HAP-1 (cell line): ENCODE measurements at regions not wholly inside any gene's neighbourhood (a gene's known extent, or its start where the extent isn't known, plus 50 kb on each side); places are given as distances from the start of the nearest gene placed in this dataset.
"Not testable (repeated sequence)": the region's sequence is repeated elsewhere in the genome, so short reads cannot be mapped to it uniquely, and the experiment has no call there.

ENCODE experiments used
- DNase-seq, 2 experiments: peaks; one replicate each; pipeline ENCODE4 v3.0.0-alpha.2; 2016 to 2020; ENCODE audit warnings: low spot score in 2 of 2
- H3K27me3 ChIP-seq: fragments of 250-450 bp; sonication (Bioruptor Pico); 2 replicates; pipeline ENCODE4 v1.5.1; 2020; ENCODE audit warnings: low read depth, mild to moderate bottlenecking, moderate library complexity
- H3K36me3 ChIP-seq: fragments of 250-450 bp; sonication (Bioruptor Pico); replicated peaks from 2 replicates; pipeline ENCODE4 v1.5.1; 2020; ENCODE audit warnings: mild to moderate bottlenecking
- H3K4me1 ChIP-seq: fragments of 250-450 bp; sonication (Bioruptor Pico); 2 replicates; pipeline ENCODE4 v1.5.1; 2020; ENCODE audit warnings: mild to moderate bottlenecking
- H3K4me3 ChIP-seq: fragments of 250-450 bp; sonication (Bioruptor Pico); 2 replicates; pipeline ENCODE4 v1.5.1; 2020; ENCODE audit warnings: mild to moderate bottlenecking, moderate library complexity
- H3K9me3 ChIP-seq: fragments of 250-450 bp; sonication (Bioruptor Pico); 2 replicates; pipeline ENCODE4 v1.5.1; 2020; ENCODE audit warnings: mild to moderate bottlenecking, moderate library complexity
- in situ Hi-C: fragments of 300-500 bp; cut with MboI; formaldehyde crosslinking; loops from 3 replicates; pipeline ENCODE4 v1.14.3; 2020; ENCODE audit warnings: low sequenced_read_pairs, inconsistent platforms, mixed read lengths

GRCh38 chr2:150081775-150082481, 405.5 kb downstream of the RND3 start:
- H3K36me3 ChIP-seq: no peaks in the 10 kb centered on the region
- DNase-seq: no peak
- peaks cover 8% of the 10 kb centered on the region for H3K4me1 ChIP-seq
- in situ Hi-C loops: no loop called here
- H3K9me3 ChIP-seq: no peaks in the 10 kb centered on the region; the same call in 1 of the 2 replicates
- no peak overlapping the region for H3K4me3 ChIP-seq
- H3K27me3 ChIP-seq: no peaks in the 10 kb centered on the region

- H3K9me3 ChIP-seq: no peaks in the 10 kb centered on the region
- peaks cover 12% of the 10 kb centered on the region for H3K4me1 ChIP-seq
- H3K4me3 ChIP-seq: no peak overlapping the region
- in situ Hi-C loops: no loop called here
- H3K36me3 ChIP-seq: no peaks in the 10 kb centered on the region
- DNase-seq: no peak
- H3K27me3 ChIP-seq: no peaks in the 10 kb centered on the region
These were observed 411.2 kb downstream of the RND3 start for GRCh38 chr2:150076281-150076680.

- in situ Hi-C loops: no loop called here
- Histone ChIP-seq H3K4me1 (peaks cover 12% of the 10 kb centered on the region), H3K4me3 (no peak overlapping the region), H3K9me3 (no peaks in the 10 kb centered on the region), H3K27me3 (no peaks in the 10 kb centered on the region), H3K36me3 (no peaks in the 10 kb centered on the region)
- no peak for DNase-seq
These were observed 411.6 kb downstream of the RND3 start for GRCh38 chr2:150075831-150076230.

GRCh38 chr2:150066490-150066889, 421.0 kb downstream of the RND3 start:
- no peaks in the 10 kb centered on the region for H3K36me3 ChIP-seq

GRCh38 chr2:150063931-150064548, 423.4 kb downstream of the RND3 start:
- no peaks in the 10 kb centered on the region for H3K36me3 ChIP-seq
- no peak overlapping the region for H3K4me3 ChIP-seq
- in situ Hi-C loops: no loop called here
- H3K9me3 ChIP-seq: no peaks in the 10 kb centered on the region
- peak; percentile 36 to 63 for DNase-seq
- peaks cover 13% of the 10 kb centered on the region for H3K4me1 ChIP-seq
- no peaks in the 10 kb centered on the region for H3K27me3 ChIP-seq

More at GRCh38 chr2:150066490-150066889, 421.0 kb downstream of the RND3 start:
- Histone ChIP-seq H3K4me3 (no peak overlapping the region), H3K4me1 (0 out of 2 replicates have a peak, but pooled peaks cover 2% of the 10 kb centered on the region), H3K9me3 (no peaks in the 10 kb centered on the region), H3K27me3 (no peaks in the 10 kb centered on the region)
- in situ Hi-C loops: no loop called here
- no peak for DNase-seq

- H3K4me1 ChIP-seq: peaks cover 13% of the 10 kb centered on the region
- no peaks in the 10 kb centered on the region for H3K36me3 ChIP-seq
- no peaks in the 10 kb centered on the region for H3K9me3 ChIP-seq
- in situ Hi-C loops: no loop called here
- no peaks in the 10 kb centered on the region for H3K27me3 ChIP-seq
- H3K4me3 ChIP-seq: no peak overlapping the region
- no peak for DNase-seq
These were observed 424.0 kb downstream of the RND3 start for GRCh38 chr2:150063432-150063889.

GRCh38 chr2:150062416-150062815, 425.1 kb downstream of the RND3 start:
- no peak for DNase-seq
- no peaks in the 10 kb centered on the region for H3K9me3 ChIP-seq
- peaks cover 13% of the 10 kb centered on the region for H3K4me1 ChIP-seq
- in situ Hi-C loops: no loop called here
- no peak overlapping the region for H3K4me3 ChIP-seq
- H3K36me3 ChIP-seq: no peaks in the 10 kb centered on the region
- no peaks in the 10 kb centered on the region for H3K27me3 ChIP-seq

GRCh38 chr2:150060341-150060740, 427.1 kb downstream of the RND3 start:
- DNase-seq: peak; percentile 50 to 89
- no peaks in the 10 kb centered on the region for H3K27me3 ChIP-seq
- H3K9me3 ChIP-seq: no peaks in the 10 kb centered on the region
- H3K4me3 ChIP-seq: no peak overlapping the region
- no peaks in the 10 kb centered on the region for H3K36me3 ChIP-seq
- peaks cover 13% of the 10 kb centered on the region for H3K4me1 ChIP-seq
- in situ Hi-C loops: no loop called here

- H3K36me3 ChIP-seq, H3K27me3 ChIP-seq, H3K4me3 ChIP-seq, DNase-seq, in situ Hi-C loops, H3K9me3 ChIP-seq: not testable (repeated sequence)
- H3K4me1 ChIP-seq: peaks cover 13% of the 10 kb centered on the region
These were observed 427.8 kb downstream of the RND3 start for GRCh38 chr2:150059676-150060075.

GRCh38 chr2:150052457-150052856, 435.0 kb downstream of the RND3 start:
- in situ Hi-C loops: no loop called here
- Histone ChIP-seq H3K27me3 (no peaks in the 10 kb centered on the region), H3K4me3 (no peak overlapping the region), H3K9me3 (no peaks in the 10 kb centered on the region), H3K36me3 (no peaks in the 10 kb centered on the region), H3K4me1 (peaks cover 3% of the 10 kb centered on the region; the same call in 1 of the 2 replicates)
- no peak for DNase-seq

GRCh38 chr2:150051004-150051403, 436.5 kb downstream of the RND3 start:
- Histone ChIP-seq H3K36me3 (no peaks in the 10 kb centered on the region), H3K9me3 (no peaks in the 10 kb centered on the region), H3K4me3 (no peak overlapping the region), H3K27me3 (no peaks in the 10 kb centered on the region), H3K4me1 (peaks cover 8% of the 10 kb centered on the region; the same call in 1 of the 2 replicates)
- DNase-seq: no peak
- in situ Hi-C loops: no loop called here

- no peaks in the 10 kb centered on the region for H3K9me3 ChIP-seq
- in situ Hi-C loops: no loop called here
- peaks cover 8% of the 10 kb centered on the region; the same call in 1 of the 2 replicates for H3K4me1 ChIP-seq
- no peaks in the 10 kb centered on the region for H3K27me3 ChIP-seq
- no peak overlapping the region for H3K4me3 ChIP-seq
- peak; percentile 20 to 81 for DNase-seq
- no peaks in the 10 kb centered on the region for H3K36me3 ChIP-seq
These were observed 437.4 kb downstream of the RND3 start for GRCh38 chr2:150050036-150050435.

GRCh38 chr2:150047620-150048222, 439.7 kb downstream of the RND3 start:
- in situ Hi-C loops: no loop called here
- Histone ChIP-seq H3K4me3 (no peak overlapping the region), H3K36me3 (no peaks in the 10 kb centered on the region), H3K27me3 (no peaks in the 10 kb centered on the region), H3K9me3 (no peaks in the 10 kb centered on the region), H3K4me1 (peaks cover 8% of the 10 kb centered on the region; the same call in 1 of the 2 replicates)
- no peak for DNase-seq

GRCh38 chr2:150046810-150047209, 440.7 kb downstream of the RND3 start:
- in situ Hi-C loops: no loop called here
- Histone ChIP-seq H3K36me3 (no peaks in the 10 kb centered on the region), H3K4me1 (peaks cover 8% of the 10 kb centered on the region; the same call in 1 of the 2 replicates), H3K9me3 (no peaks in the 10 kb centered on the region), H3K27me3 (no peaks in the 10 kb centered on the region), H3K4me3 (no peak overlapping the region)
- no peak for DNase-seq
